Lung (tissue), 11 donors: ENCODE measurements at regions not wholly inside any gene's neighbourhood (a gene's known extent, or its start where the extent isn't known, plus 50 kb on each side); places are given as distances from the start of the nearest gene placed in this dataset.

Experiments used
- ATAC-seq: fragments of 200-7000 bp; cut with Tn5 transposase; one replicate; pipeline ENCODE4 v1.9.1; 2020; ENCODE audit warnings: moderate number of reproducible peaks; ENCODE audit not compliant: insufficient read depth, low FRiP score
- DNase-seq, 3 donors: peaks; one replicate each; pipeline ENCODE4 v3.0.0-alpha.2; 2013 to 2017
- H3K27ac ChIP-seq, 2 donors: one replicate each; pipeline ENCODE4 v1.5.1; 2013; ENCODE audit warnings: mild to moderate bottlenecking in 2 of 2, moderate library complexity in 2 of 2, control low read depth in 1 of 2, inconsistent platforms in 1 of 2, low read depth in 1 of 2, low read length in 1 of 2
- H3K27me3 ChIP-seq, 3 donors: one replicate each; pipeline ENCODE4 v1.5.1; 2013; ENCODE audit warnings: low read length in 2 of 3; ENCODE audit not compliant: control insufficient read depth in 3 of 3, insufficient read depth in 3 of 3
- H3K36me3 ChIP-seq, 4 donors: one replicate each; pipeline ENCODE4 v1.5.1; 2013; ENCODE audit warnings: low read length in 4 of 4, mild to moderate bottlenecking in 1 of 4, moderate library complexity in 1 of 4; ENCODE audit not compliant: control insufficient read depth in 4 of 4, insufficient read depth in 4 of 4
- H3K4me1 ChIP-seq, 5 donors: one replicate each; pipeline ENCODE4 v1.5.1; 2013; ENCODE audit warnings: low read length in 5 of 5, mild to moderate bottlenecking in 2 of 5, moderate library complexity in 1 of 5; ENCODE audit not compliant: control insufficient read depth in 5 of 5, insufficient read depth in 5 of 5
- H3K4me3 ChIP-seq: one replicate; pipeline ENCODE4 v1.5.1; 2013; ENCODE audit warnings: mild to moderate bottlenecking, control low read depth, moderate library complexity
- H3K9ac ChIP-seq, 2 donors: one replicate each; pipeline ENCODE4 v1.5.1; 2013; ENCODE audit warnings: low read length in 2 of 2, control low read depth in 1 of 2; ENCODE audit not compliant: insufficient read depth in 1 of 2
- H3K9me3 ChIP-seq, 4 donors: one replicate each; pipeline ENCODE4 v1.5.1; 2013; ENCODE audit warnings: low read length in 3 of 4, mild to moderate bottlenecking in 1 of 4, moderate library complexity in 1 of 4; ENCODE audit not compliant: control insufficient read depth in 4 of 4, insufficient read depth in 3 of 4
- CTCF ChIP-seq: IDR thresholded peaks from 2 replicates; pipeline ENCODE4 v1.5.1; 2012; ENCODE audit warnings: mild to moderate bottlenecking; ENCODE audit errors: control extremely low read depth, extremely low read depth
- WGBS, 2 donors: extraction: QIAGEN DNeasy Blood & Tissue Kit; methylation state at CpG; one replicate each; pipeline ENCODE4 v1.1.7; 2013; 5-methylcytosine and 5-hydroxymethylcytosine counted together
- donor health status: control.
- donor health status: control.
- donor health status: Bipolar disorder and iron deficiency.
- donor health status: healthy.
- donor health status: DM: yes; HTN: yes; CAD: no.

- ATAC-seq (no peak), DNase-seq (no peak)
- H3K36me3 ChIP-seq, result peaks cover 0 to 7% (median 2%) of the 10 kb centered on the region in 4 donors
- TF ChIP-seq CTCF, result no peak
- no peak overlapping the region for H3K4me3 ChIP-seq
- H3K4me1 ChIP-seq, result peaks cover 0 to 11% (median 3%) of the 10 kb centered on the region in 5 donors
- H3K27ac ChIP-seq, result peak overlapping the region in 1 of 2 donors; percentile 62
- H3K27me3 ChIP-seq, result no peaks in the 10 kb centered on the region
- WGBS, 2 donors, result 60 to 64% methylated on average over 8 of the region's 8 CpGs
- H3K9ac ChIP-seq, result no peak overlapping the region
- no peaks in the 10 kb centered on the region for H3K9me3 ChIP-seq
Measured at GRCh38 chr15:62779036-62779770, 263.3 kb upstream of the TPM1 start.

GRCh38 chr15:62779899-62780298 lies 262.6 kb upstream of the TPM1 start:
- Histone ChIP-seq H3K9me3 (no peaks in the 10 kb centered on the region), H3K4me1 (peaks cover 0 to 11% (median 3%) of the 10 kb centered on the region in 5 donors), H3K27me3 (no peaks in the 10 kb centered on the region), H3K36me3 (peaks cover 0 to 7% (median 2%) of the 10 kb centered on the region in 4 donors), H3K9ac (no peak overlapping the region), H3K4me3 (no peak overlapping the region), H3K27ac (no peak overlapping the region)
- DNase-seq (no peak), ATAC-seq (no peak)
- TF ChIP-seq CTCF, result no peak
- WGBS, 2 donors, result 93 to 94% methylated on average over 3 of the region's 3 CpGs

GRCh38 chr15:62781081-62781497 lies 261.5 kb upstream of the TPM1 start:
- Histone ChIP-seq H3K4me1 (peaks cover 2 to 20% (median 6%) of the 10 kb centered on the region in 5 donors), H3K9me3 (no peaks in the 10 kb centered on the region), H3K27ac (no peak overlapping the region), H3K4me3 (no peak overlapping the region), H3K9ac (no peak overlapping the region), H3K36me3 (peaks cover 0 to 7% (median 2%) of the 10 kb centered on the region in 4 donors), H3K27me3 (no peaks in the 10 kb centered on the region)
- no peak for TF ChIP-seq CTCF
- WGBS, 2 donors, result 24 to 29% methylated on average over 5 of the region's 5 CpGs
- ATAC-seq, result no peak
- no peak for DNase-seq
